Osteocyte (in vitro differentiated cells): ENCODE measurements at regions not wholly inside any gene's neighbourhood (a gene's known extent, or its start where the extent isn't known, plus 50 kb on each side); places are given as distances from the start of the nearest gene placed in this dataset.
"Not testable (repeated sequence)": the region's sequence is repeated elsewhere in the genome, so short reads cannot be mapped to it uniquely, and the experiment has no call there.

Experiments used
- DNase-seq: peaks from one replicate; pipeline ENCODE4 v3.0.0; 2021; ENCODE audit warnings: mixed read lengths; ENCODE audit not compliant: unreplicated experiment; ENCODE audit errors: extremely low spot score
- H3K27ac Mint-ChIP-seq: one replicate; pipeline ENCODE4 v1.8.0; 2021; ENCODE audit warnings: mild to moderate bottlenecking, mixed read lengths; ENCODE audit not compliant: unreplicated experiment
- H3K27me3 Mint-ChIP-seq: one replicate; pipeline ENCODE4 v1.8.0; 2021; ENCODE audit warnings: mixed read lengths; ENCODE audit not compliant: unreplicated experiment
- H3K36me3 Mint-ChIP-seq: one replicate; pipeline ENCODE4 v1.8.0; 2021; ENCODE audit warnings: mixed read lengths; ENCODE audit not compliant: unreplicated experiment
- H3K4me1 Mint-ChIP-seq: one replicate; pipeline ENCODE4 v1.8.0; 2021; ENCODE audit warnings: mixed read lengths; ENCODE audit not compliant: unreplicated experiment
- H3K4me3 Mint-ChIP-seq: one replicate; pipeline ENCODE4 v1.8.0; 2021; ENCODE audit warnings: mild to moderate bottlenecking, moderate library complexity, mixed read lengths; ENCODE audit not compliant: unreplicated experiment
- H3K9me3 Mint-ChIP-seq: one replicate; pipeline ENCODE4 v1.8.0; 2021; ENCODE audit warnings: mixed read lengths; ENCODE audit not compliant: unreplicated experiment
- TF ChIP-seq, protein P1 (sequence below): fragments of 200-600 bp; sonication (generic); IDR thresholded peaks from 2 replicates; pipeline ENCODE4 v1.5.0; 2021; ENCODE audit warnings: antibody characterized with exemption, mild to moderate bottlenecking, moderate library complexity

DNA sequence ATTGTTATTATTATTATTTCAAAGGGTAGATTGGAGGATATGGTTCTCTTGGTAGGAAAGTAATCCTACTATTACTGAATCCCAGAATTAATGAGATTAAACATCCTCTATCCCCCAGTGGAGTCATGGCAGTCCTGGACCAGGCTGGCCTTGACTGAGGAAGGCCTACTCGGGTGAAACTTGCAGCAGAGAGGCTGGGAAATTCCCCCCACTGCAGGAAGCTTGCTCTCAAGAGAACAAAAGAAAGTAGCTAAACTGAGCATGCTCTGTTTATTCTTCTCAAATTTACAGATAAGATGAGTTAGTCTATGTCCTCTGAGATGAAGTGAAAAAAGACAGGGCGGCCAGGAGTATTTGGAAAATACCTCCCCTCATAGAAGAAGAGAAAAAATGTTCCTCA, 233.9 kb upstream of the RPS23 start:
- peaks cover 10% of the 10 kb centered on the region for H3K27me3 Mint-ChIP-seq
- no peaks in the 10 kb centered on the region for H3K36me3 Mint-ChIP-seq
- peaks cover 5% of the 10 kb centered on the region for H3K9me3 Mint-ChIP-seq
- TF ChIP-seq, protein P1, sequence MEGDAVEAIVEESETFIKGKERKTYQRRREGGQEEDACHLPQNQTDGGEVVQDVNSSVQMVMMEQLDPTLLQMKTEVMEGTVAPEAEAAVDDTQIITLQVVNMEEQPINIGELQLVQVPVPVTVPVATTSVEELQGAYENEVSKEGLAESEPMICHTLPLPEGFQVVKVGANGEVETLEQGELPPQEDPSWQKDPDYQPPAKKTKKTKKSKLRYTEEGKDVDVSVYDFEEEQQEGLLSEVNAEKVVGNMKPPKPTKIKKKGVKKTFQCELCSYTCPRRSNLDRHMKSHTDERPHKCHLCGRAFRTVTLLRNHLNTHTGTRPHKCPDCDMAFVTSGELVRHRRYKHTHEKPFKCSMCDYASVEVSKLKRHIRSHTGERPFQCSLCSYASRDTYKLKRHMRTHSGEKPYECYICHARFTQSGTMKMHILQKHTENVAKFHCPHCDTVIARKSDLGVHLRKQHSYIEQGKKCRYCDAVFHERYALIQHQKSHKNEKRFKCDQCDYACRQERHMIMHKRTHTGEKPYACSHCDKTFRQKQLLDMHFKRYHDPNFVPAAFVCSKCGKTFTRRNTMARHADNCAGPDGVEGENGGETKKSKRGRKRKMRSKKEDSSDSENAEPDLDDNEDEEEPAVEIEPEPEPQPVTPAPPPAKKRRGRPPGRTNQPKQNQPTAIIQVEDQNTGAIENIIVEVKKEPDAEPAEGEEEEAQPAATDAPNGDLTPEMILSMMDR = no peak
- no peak overlapping the region for H3K27ac Mint-ChIP-seq
- H3K4me3 Mint-ChIP-seq = no peak overlapping the region
- H3K4me1 Mint-ChIP-seq = no peaks in the 10 kb centered on the region
- no peak for DNase-seq

DNA sequence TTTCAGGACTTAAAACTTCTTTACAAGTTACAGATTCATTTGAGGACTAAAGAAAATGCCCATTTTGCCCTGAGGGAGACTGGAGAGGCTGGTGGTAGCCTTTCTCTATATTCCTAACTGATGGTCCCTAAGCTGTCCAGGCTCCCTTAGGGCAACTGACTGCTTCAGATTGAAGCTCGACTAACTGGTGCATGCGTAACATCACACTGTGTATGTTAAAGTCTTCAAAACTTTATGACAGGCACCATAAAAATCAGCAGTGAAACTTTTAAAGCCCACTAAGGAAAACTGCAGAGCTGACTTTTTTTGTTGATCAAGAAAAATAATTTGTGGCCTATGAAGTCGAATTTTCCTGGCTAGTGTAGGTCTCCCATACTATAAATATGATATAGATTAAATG, 233.0 kb upstream of the RPS23 start:
- Mint-ChIP-seq H3K4me3 (no peak overlapping the region), H3K27me3 (peaks cover 10% of the 10 kb centered on the region), H3K36me3 (no peaks in the 10 kb centered on the region), H3K4me1 (no peaks in the 10 kb centered on the region), H3K27ac (no peak overlapping the region), H3K9me3 (peaks cover 9% of the 10 kb centered on the region)
- TF ChIP-seq, protein P1 = no peak
- DNase-seq = no peak

DNA sequence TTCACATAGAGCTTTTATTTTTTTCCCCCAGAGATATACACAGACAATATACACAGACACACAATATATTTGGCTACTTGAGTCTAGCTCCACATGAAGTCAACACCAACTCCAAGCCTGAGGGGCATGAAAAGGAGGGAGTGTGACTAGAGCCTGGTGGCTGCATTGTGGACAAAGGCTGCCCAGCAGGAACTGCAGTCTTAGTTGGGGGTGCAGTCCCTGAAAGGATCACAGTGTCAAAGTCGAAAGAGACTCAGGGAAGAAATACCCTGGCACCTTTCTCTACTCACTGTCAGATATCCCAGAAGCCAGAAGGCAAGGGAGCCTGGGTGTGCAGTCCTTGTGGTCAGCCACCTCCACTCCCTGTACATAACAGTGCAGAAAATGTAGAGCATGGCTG, 231.6 kb upstream of the RPS23 start:
- Mint-ChIP-seq H3K4me3 (no peak overlapping the region), H3K27me3 (peaks cover 1% of the 10 kb centered on the region)

DNA sequence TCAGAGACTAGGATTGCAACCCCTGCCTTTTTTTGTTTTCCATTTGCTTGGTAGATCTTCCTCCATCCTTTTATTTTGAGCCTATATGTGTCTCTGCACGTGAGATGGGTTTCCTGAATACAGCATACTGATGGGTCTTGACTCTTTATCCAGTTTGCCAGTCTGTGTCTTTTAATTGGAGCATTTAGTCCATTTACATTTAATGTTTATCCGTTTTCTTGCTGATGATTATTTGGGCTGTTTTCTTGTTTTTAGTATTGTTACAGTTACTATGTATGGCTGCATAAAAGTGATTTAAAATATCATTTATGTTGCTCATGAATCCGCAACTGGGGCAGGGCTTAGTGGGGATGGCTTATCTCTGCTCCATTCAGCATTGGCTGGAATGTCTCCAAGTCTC, 228.2 kb upstream of the RPS23 start:
- H3K27me3 Mint-ChIP-seq, H3K36me3 Mint-ChIP-seq, DNase-seq, H3K4me3 Mint-ChIP-seq, H3K27ac Mint-ChIP-seq, H3K9me3 Mint-ChIP-seq, H3K4me1 Mint-ChIP-seq: not testable (repeated sequence)

More for the DNA sequence above, 231.6 kb upstream of the RPS23 start:
- no peaks in the 10 kb centered on the region for H3K4me1 Mint-ChIP-seq
- H3K36me3 Mint-ChIP-seq = no peaks in the 10 kb centered on the region
- TF ChIP-seq, protein P1 = no peak
- H3K27ac Mint-ChIP-seq = no peak overlapping the region
- DNase-seq = no peak
- H3K9me3 Mint-ChIP-seq = peaks cover 9% of the 10 kb centered on the region

DNA sequence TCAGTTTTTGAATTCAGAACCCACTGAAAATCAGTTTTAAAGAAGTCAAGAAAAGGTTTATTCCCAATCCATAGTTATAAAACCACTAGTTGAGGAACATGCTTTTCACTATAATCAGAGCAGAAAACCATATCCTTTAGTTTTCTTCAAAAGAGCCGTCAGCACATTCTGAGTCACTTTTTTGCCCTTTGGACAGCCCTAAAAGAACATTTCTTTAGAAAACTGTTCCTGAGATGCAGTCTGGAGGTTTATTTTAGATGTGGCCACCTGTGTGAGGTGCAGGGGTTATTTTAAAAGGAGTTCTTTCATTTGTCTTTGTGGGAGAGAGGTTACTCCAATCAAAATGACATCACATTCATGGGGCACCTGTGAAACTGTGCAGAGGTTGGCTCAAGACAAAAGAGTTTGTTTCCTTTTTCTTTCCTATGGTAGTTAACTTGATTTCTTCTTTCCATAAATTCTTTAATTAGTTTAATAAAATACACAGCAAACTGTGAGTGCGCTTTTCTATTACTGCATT, 221.6 kb upstream of the RPS23 start:
- H3K9me3 Mint-ChIP-seq = peaks cover 11% of the 10 kb centered on the region
- H3K36me3 Mint-ChIP-seq = no peaks in the 10 kb centered on the region
- peaks cover 32% of the 10 kb centered on the region for H3K27me3 Mint-ChIP-seq
- TF ChIP-seq, protein P1 = no peak
- no peaks in the 10 kb centered on the region for H3K4me1 Mint-ChIP-seq
- DNase-seq = no peak
- H3K27ac Mint-ChIP-seq = no peak overlapping the region
- H3K4me3 Mint-ChIP-seq = no peak overlapping the region

DNA sequence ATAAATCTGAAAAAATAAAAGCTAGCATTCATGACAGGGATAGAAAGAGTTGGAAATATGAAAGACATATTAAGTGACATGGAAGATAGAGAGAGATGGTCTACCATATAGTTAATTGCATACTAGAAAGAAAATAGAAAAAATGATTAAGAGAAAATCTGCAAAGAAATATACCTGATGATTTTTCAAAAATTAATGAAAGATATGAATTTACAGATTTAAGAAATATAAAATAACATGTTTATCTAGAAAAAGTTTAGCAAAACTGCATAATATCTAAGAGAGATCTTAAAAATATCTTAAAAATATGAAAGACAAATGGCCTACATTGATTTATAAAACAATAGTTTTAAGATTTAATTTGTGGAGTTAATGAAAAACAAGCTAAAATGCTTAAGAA, 219.1 kb upstream of the RPS23 start:
- H3K4me3 Mint-ChIP-seq = no peak overlapping the region
- DNase-seq = no peak
- no peaks in the 10 kb centered on the region for H3K4me1 Mint-ChIP-seq
- no peak overlapping the region for H3K27ac Mint-ChIP-seq
- peaks cover 11% of the 10 kb centered on the region for H3K9me3 Mint-ChIP-seq
- TF ChIP-seq, protein P1 = no peak
- no peaks in the 10 kb centered on the region for H3K36me3 Mint-ChIP-seq
- peaks cover 41% of the 10 kb centered on the region for H3K27me3 Mint-ChIP-seq
